ENCODE measurements at regions not wholly inside any gene's neighbourhood (a gene's known extent, or its start where the extent isn't known, plus 50 kb on each side); places are given as distances from the start of the nearest gene placed in this dataset.

- Histone ChIP-seq H3K27me3 (ENCODE audit: control insufficient read depth, insufficient read depth, low read length) (peaks cover 3% of the 10 kb centered on the region), H3K4me3 (ENCODE audit: low read depth, low read length) (no peak overlapping the region), H3K36me3 (ENCODE audit: control insufficient read depth, insufficient read depth, low read length) (no peaks in the 10 kb centered on the region)
- no peak for TF ChIP-seq CTCF (IDR thresholded peaks at IDR 0.05; ENCODE audit: insufficient read depth, low read length, poor library complexity, severe bottlenecking)
- no peak for DNase-seq (ENCODE audit: low read depth)
Observed at GRCh38 chr2:71943238-71944182, 204.2 kb downstream of the CYP26B1 start.

GRCh38 chr2:71941726-71942525 is 205.7 kb downstream of the CYP26B1 start:
- TF ChIP-seq CTCF (IDR thresholded peaks at IDR 0.05; ENCODE audit: insufficient read depth, low read length, poor library complexity, severe bottlenecking), result no peak
- H3K27me3 ChIP-seq (ENCODE audit: control insufficient read depth, insufficient read depth, low read length), result peaks cover 3% of the 10 kb centered on the region
- H3K36me3 ChIP-seq (ENCODE audit: control insufficient read depth, insufficient read depth, low read length), result no peaks in the 10 kb centered on the region
- no peak overlapping the region for H3K4me3 ChIP-seq (ENCODE audit: low read depth, low read length)
- DNase-seq (ENCODE audit: low read depth), result no peak

- DNase-seq (ENCODE audit: low read depth), result no peak
- H3K36me3 ChIP-seq (ENCODE audit: control insufficient read depth, insufficient read depth, low read length), result no peaks in the 10 kb centered on the region
- TF ChIP-seq CTCF (IDR thresholded peaks at IDR 0.05; ENCODE audit: insufficient read depth, low read length, poor library complexity, severe bottlenecking), result no peak
- no peak overlapping the region for H3K4me3 ChIP-seq (ENCODE audit: low read depth, low read length)
- H3K27me3 ChIP-seq (ENCODE audit: control insufficient read depth, insufficient read depth, low read length), result peaks cover 3% of the 10 kb centered on the region
Observed at GRCh38 chr2:71940695-71941094, 207.0 kb downstream of the CYP26B1 start.

GRCh38 chr2:71939588-71940535 is 207.8 kb downstream of the CYP26B1 start:
- no peak for DNase-seq (ENCODE audit: low read depth)
- TF ChIP-seq CTCF (IDR thresholded peaks at IDR 0.05; ENCODE audit: insufficient read depth, low read length, poor library complexity, severe bottlenecking), result no peak
- no peak overlapping the region for H3K4me3 ChIP-seq (ENCODE audit: low read depth, low read length)
- no peaks in the 10 kb centered on the region for H3K36me3 ChIP-seq (ENCODE audit: control insufficient read depth, insufficient read depth, low read length)
- peaks cover 3% of the 10 kb centered on the region for H3K27me3 ChIP-seq (ENCODE audit: control insufficient read depth, insufficient read depth, low read length)
